WERI-Rb-1 (cell line): ENCODE measurements at regions not wholly inside any gene's neighbourhood (a gene's known extent, or its start where the extent isn't known, plus 50 kb on each side); places are given as distances from the start of the nearest gene placed in this dataset.

Source experiments
- DNase-seq: peaks from one replicate; pipeline ENCODE4 v3.0.0-alpha.2; 2020
- H3K27ac ChIP-seq: fragments of 250-450 bp; sonication (Bioruptor Pico); 2 replicates; pipeline ENCODE4 v1.5.1; 2020; ENCODE audit warnings: mild to moderate bottlenecking, moderate library complexity
- H3K27me3 ChIP-seq: fragments of 250-450 bp; sonication (Bioruptor Pico); 2 replicates; pipeline ENCODE4 v1.5.1; 2021; ENCODE audit warnings: mild to moderate bottlenecking, low read depth, moderate library complexity; ENCODE audit not compliant: insufficient read depth, severe bottlenecking
- H3K36me3 ChIP-seq: fragments of 250-450 bp; sonication (Bioruptor Pico); 2 replicates; pipeline ENCODE4 v1.5.1; 2020; ENCODE audit warnings: mild to moderate bottlenecking, moderate library complexity
- H3K4me3 ChIP-seq: 2 replicates; pipeline ENCODE4 v1.5.1; 2011; ENCODE audit warnings: low read depth, mild to moderate bottlenecking, control low read depth, low read length
- H3K9me3 ChIP-seq: fragments of 250-450 bp; sonication (Bioruptor Pico); 2 replicates; pipeline ENCODE4 v1.5.1; 2021; ENCODE audit warnings: mild to moderate bottlenecking, moderate library complexity; ENCODE audit not compliant: severe bottlenecking
- TF ChIP-seq, protein P1 (sequence below): IDR thresholded peaks from 2 replicates; pipeline ENCODE4 v1.5.1; 2011; ENCODE audit warnings: low read depth, mild to moderate bottlenecking, control low read depth, inconsistent platforms, low read length

DNA sequence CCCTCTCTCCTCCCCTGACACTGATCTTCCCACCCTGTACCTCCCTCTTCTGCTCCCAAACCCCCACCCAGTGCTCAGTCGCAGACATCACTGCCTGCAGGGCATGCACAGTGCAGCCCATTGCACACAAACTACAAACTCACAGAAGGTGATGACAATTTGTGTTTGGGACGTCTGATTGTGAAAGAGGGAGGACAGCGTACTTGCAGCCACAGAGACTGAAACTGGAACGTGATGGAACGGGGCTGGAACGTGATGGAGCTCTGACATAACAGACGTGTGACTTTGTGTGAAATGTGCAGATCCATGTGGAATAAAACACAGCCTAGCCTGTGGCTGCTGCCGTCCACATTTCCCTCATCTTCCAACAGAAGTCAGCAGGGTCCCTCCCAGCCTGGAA lies 57.3 kb upstream of the CEACAM8 start:
- no peak overlapping the region for H3K4me3 ChIP-seq
- TF ChIP-seq, protein P1, sequence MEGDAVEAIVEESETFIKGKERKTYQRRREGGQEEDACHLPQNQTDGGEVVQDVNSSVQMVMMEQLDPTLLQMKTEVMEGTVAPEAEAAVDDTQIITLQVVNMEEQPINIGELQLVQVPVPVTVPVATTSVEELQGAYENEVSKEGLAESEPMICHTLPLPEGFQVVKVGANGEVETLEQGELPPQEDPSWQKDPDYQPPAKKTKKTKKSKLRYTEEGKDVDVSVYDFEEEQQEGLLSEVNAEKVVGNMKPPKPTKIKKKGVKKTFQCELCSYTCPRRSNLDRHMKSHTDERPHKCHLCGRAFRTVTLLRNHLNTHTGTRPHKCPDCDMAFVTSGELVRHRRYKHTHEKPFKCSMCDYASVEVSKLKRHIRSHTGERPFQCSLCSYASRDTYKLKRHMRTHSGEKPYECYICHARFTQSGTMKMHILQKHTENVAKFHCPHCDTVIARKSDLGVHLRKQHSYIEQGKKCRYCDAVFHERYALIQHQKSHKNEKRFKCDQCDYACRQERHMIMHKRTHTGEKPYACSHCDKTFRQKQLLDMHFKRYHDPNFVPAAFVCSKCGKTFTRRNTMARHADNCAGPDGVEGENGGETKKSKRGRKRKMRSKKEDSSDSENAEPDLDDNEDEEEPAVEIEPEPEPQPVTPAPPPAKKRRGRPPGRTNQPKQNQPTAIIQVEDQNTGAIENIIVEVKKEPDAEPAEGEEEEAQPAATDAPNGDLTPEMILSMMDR: no peak
- H3K27ac ChIP-seq: no peak overlapping the region
- H3K9me3 ChIP-seq: no peaks in the 10 kb centered on the region
- DNase-seq: no peak
- peaks cover 71% of the 10 kb centered on the region for H3K27me3 ChIP-seq
- no peaks in the 10 kb centered on the region for H3K36me3 ChIP-seq
